Liver (tissue), 8 donors: ENCODE measurements at regions not wholly inside any gene's neighbourhood (a gene's known extent, or its start where the extent isn't known, plus 50 kb on each side); places are given as distances from the start of the nearest gene placed in this dataset.

Source experiments
- DNase-seq: peaks from one replicate; pipeline ENCODE4 v3.0.0-alpha.2; 2017; ENCODE audit warnings: low spot score
- H3K27ac ChIP-seq, 2 donors: one replicate each; pipeline ENCODE4 v1.7.0; 2013; ENCODE audit warnings: inconsistent platforms in 2 of 2, low read length in 2 of 2, control low read depth in 1 of 2, low read depth in 1 of 2, mild to moderate bottlenecking in 1 of 2
- H3K27me3 ChIP-seq, 4 donors: one replicate each; pipeline versions ENCODE4 v1.6.1 to v1.7.0; 2013; ENCODE audit warnings: low read length in 3 of 4, inconsistent platforms in 1 of 4, mild to moderate bottlenecking in 1 of 4, moderate library complexity in 1 of 4; ENCODE audit not compliant: control insufficient read depth in 4 of 4, insufficient read depth in 4 of 4
- H3K36me3 ChIP-seq, 4 donors: one replicate each; pipeline versions ENCODE4 v1.6.1 to v1.7.0; 2013; ENCODE audit warnings: low read length in 3 of 4, mild to moderate bottlenecking in 3 of 4, low read depth in 1 of 4, moderate library complexity in 1 of 4; ENCODE audit not compliant: control insufficient read depth in 4 of 4, insufficient read depth in 3 of 4
- H3K4me1 ChIP-seq, 4 donors: one replicate each; pipeline versions ENCODE4 v1.6.1 to v1.7.0; 2013; ENCODE audit warnings: low read length in 3 of 4, mild to moderate bottlenecking in 3 of 4, moderate library complexity in 1 of 4; ENCODE audit not compliant: control insufficient read depth in 4 of 4, insufficient read depth in 4 of 4
- H3K4me3 ChIP-seq, 3 donors: one replicate each; pipeline versions ENCODE4 v1.6.1 to v1.7.0; 2013; ENCODE audit warnings: low read length in 3 of 3, control low read depth in 1 of 3, low read depth in 1 of 3, mild to moderate bottlenecking in 1 of 3
- H3K9ac ChIP-seq, 2 donors: one replicate each; pipeline ENCODE4 v1.7.0; 2013; ENCODE audit warnings: low read length in 2 of 2, mild to moderate bottlenecking in 2 of 2, moderate library complexity in 2 of 2, control low read depth in 1 of 2, low read depth in 1 of 2
- H3K9me3 ChIP-seq, 4 donors: one replicate each; pipeline versions ENCODE4 v1.6.1 to v1.7.0; 2013; ENCODE audit warnings: low read length in 3 of 4; ENCODE audit not compliant: control insufficient read depth in 4 of 4
- EGR1 ChIP-seq, 2 donors: IDR thresholded peaks; 2 replicates each; pipeline ENCODE4 v1.6.1; 2016 to 2018; ENCODE audit warnings: antibody characterized with exemption in 2 of 2, low read depth in 2 of 2
- FOXA2 ChIP-seq: IDR thresholded peaks from 2 replicates; pipeline ENCODE4 v1.6.1; 2016; ENCODE audit warnings: antibody characterized with exemption
- GABPA ChIP-seq, 2 donors: IDR thresholded peaks in 1 of 2; conservative IDR thresholded peaks in 1 of 2; 2 replicates each; pipeline ENCODE4 v1.6.1; 2016; ENCODE audit warnings: antibody characterized with exemption in 2 of 2, mild to moderate bottlenecking in 1 of 2, moderate library complexity in 1 of 2
- HNF4A ChIP-seq, 2 donors: conservative IDR thresholded peaks; 2 replicates each; pipeline ENCODE4 v1.6.1; 2016; ENCODE audit warnings: antibody characterized with exemption in 2 of 2, mild to moderate bottlenecking in 2 of 2
- HNF4G ChIP-seq: IDR thresholded peaks from 2 replicates; pipeline ENCODE4 v1.6.1; 2016; ENCODE audit warnings: antibody characterized with exemption
- JUND ChIP-seq, 2 donors: IDR thresholded peaks; 2 replicates each; pipeline ENCODE4 v1.6.1; 2016; ENCODE audit warnings: antibody characterized with exemption in 2 of 2
- NR2F2 ChIP-seq: IDR thresholded peaks from 2 replicates; pipeline ENCODE4 v1.6.1; 2016; ENCODE audit warnings: antibody characterized with exemption
- RAD21 ChIP-seq, 2 donors: IDR thresholded peaks; 2 replicates each; pipeline ENCODE4 v1.6.1; 2016; ENCODE audit warnings: antibody characterized with exemption in 2 of 2, mild to moderate bottlenecking in 2 of 2
- SP1 ChIP-seq: IDR thresholded peaks from 2 replicates; pipeline ENCODE4 v1.6.1; 2018; ENCODE audit warnings: antibody characterized with exemption, mild to moderate bottlenecking
- TAF1 ChIP-seq: conservative IDR thresholded peaks from 2 replicates; pipeline ENCODE4 v1.6.1; 2016; ENCODE audit warnings: antibody characterized with exemption, mild to moderate bottlenecking
- YY1 ChIP-seq: IDR thresholded peaks from 2 replicates; pipeline ENCODE4 v1.6.1; 2016; ENCODE audit warnings: antibody characterized with exemption, mild to moderate bottlenecking
- WGBS: extraction: QIAGEN DNeasy Blood & Tissue Kit; methylation state at CpG from one replicate; pipeline ENCODE4 v1.1.7; 2013; 5-methylcytosine and 5-hydroxymethylcytosine counted together
- TF ChIP-seq, protein P1 (sequence below): fragments of 150-350 bp; IDR thresholded peaks from 2 replicates; pipeline ENCODE4 v1.5.1; 2017; ENCODE audit warnings: improper control_type of control experiment, low read depth, low read length; ENCODE audit not compliant: missing input control
- TF ChIP-seq, protein P2 (sequence below): IDR thresholded peaks from 2 replicates; pipeline ENCODE4 v1.6.1; 2016; ENCODE audit warnings: antibody characterized with exemption, mild to moderate bottlenecking
- TF ChIP-seq, protein P3 (sequence below): IDR thresholded peaks from 2 replicates; pipeline ENCODE4 v1.6.1; 2016; ENCODE audit warnings: antibody characterized with exemption
- TF ChIP-seq, protein P4 (sequence below): IDR thresholded peaks from 2 replicates; pipeline ENCODE4 v1.6.1; 2016; ENCODE audit warnings: antibody characterized with exemption
- donor health status: healthy.
- donor health status: healthy.
- donor health status: healthy.
- donor health status: healthy.
- donor health status: healthy.

DNA sequence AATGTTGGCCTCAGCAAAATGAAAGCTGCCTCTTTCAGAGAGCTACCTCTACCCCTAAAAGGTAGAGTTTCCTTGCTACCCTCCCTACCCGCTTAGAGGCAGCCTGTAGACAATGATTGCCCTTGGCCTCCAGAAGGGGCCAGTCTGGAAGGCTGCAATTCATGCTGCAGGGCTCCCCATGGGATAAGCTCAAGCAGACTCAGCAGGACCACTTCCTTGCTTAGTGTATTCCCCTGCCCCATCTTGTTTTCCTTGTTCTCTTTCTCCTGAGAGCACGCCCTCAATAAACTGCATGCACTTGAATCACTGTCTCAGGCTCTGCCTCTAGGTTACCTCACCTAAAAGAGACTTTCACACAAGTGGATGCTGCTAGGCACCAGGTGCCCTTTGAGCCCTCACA lies 134.0 kb upstream of the CTNNB1 start (continued):
- no peak for TF ChIP-seq EGR1 (IDR thresholded peaks at IDR 0.05; ENCODE audit: low read depth in 2 of 2)
- TF ChIP-seq HNF4G = no peak
- TF ChIP-seq JUND (IDR thresholded peaks at IDR 0.05) = no peak
- no peak for TF ChIP-seq TAF1
- TF ChIP-seq FOXA2 = no peak
- TF ChIP-seq, protein P1, sequence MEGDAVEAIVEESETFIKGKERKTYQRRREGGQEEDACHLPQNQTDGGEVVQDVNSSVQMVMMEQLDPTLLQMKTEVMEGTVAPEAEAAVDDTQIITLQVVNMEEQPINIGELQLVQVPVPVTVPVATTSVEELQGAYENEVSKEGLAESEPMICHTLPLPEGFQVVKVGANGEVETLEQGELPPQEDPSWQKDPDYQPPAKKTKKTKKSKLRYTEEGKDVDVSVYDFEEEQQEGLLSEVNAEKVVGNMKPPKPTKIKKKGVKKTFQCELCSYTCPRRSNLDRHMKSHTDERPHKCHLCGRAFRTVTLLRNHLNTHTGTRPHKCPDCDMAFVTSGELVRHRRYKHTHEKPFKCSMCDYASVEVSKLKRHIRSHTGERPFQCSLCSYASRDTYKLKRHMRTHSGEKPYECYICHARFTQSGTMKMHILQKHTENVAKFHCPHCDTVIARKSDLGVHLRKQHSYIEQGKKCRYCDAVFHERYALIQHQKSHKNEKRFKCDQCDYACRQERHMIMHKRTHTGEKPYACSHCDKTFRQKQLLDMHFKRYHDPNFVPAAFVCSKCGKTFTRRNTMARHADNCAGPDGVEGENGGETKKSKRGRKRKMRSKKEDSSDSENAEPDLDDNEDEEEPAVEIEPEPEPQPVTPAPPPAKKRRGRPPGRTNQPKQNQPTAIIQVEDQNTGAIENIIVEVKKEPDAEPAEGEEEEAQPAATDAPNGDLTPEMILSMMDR = no peak

DNA sequence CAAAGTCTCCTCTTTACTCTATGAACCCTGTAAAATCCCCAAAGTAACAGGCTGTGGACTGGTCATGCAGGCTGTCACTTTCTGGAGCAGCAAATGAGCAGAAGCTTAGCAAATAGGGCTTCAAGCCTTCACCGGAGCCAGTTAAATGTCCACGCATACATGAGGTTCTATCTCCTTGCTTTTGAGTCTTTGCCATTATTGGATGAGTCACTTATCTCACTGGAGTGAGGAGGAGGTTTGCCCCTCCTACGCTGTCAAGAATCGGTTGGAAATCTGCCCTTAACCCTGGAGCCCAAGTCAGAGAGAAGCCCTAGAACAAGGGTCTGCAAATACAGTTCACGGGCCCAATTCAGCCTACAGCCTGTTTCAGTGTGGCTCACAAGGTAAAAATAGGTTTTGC lies 126.1 kb upstream of the CTNNB1 start:
- no peaks in the 10 kb centered on the region for H3K4me1 ChIP-seq
- TF ChIP-seq HNF4G (no peak), RAD21 (IDR thresholded peaks at IDR 0.05) (no peak), FOXA2 (no peak), HNF4A (conservative IDR thresholded peaks at IDR 0.05) (no peak), SP1 (no peak), EGR1 (IDR thresholded peaks at IDR 0.05; ENCODE audit: low read depth in 2 of 2) (no peak), NR2F2 (no peak), YY1 (no peak), GABPA (IDR thresholded peaks at IDR 0.05 in 1 of 2, conservative IDR thresholded peaks at IDR 0.05 in 1 of 2) (no peak)
- TF ChIP-seq, protein P1 = no peak
- TF ChIP-seq, protein P2, sequence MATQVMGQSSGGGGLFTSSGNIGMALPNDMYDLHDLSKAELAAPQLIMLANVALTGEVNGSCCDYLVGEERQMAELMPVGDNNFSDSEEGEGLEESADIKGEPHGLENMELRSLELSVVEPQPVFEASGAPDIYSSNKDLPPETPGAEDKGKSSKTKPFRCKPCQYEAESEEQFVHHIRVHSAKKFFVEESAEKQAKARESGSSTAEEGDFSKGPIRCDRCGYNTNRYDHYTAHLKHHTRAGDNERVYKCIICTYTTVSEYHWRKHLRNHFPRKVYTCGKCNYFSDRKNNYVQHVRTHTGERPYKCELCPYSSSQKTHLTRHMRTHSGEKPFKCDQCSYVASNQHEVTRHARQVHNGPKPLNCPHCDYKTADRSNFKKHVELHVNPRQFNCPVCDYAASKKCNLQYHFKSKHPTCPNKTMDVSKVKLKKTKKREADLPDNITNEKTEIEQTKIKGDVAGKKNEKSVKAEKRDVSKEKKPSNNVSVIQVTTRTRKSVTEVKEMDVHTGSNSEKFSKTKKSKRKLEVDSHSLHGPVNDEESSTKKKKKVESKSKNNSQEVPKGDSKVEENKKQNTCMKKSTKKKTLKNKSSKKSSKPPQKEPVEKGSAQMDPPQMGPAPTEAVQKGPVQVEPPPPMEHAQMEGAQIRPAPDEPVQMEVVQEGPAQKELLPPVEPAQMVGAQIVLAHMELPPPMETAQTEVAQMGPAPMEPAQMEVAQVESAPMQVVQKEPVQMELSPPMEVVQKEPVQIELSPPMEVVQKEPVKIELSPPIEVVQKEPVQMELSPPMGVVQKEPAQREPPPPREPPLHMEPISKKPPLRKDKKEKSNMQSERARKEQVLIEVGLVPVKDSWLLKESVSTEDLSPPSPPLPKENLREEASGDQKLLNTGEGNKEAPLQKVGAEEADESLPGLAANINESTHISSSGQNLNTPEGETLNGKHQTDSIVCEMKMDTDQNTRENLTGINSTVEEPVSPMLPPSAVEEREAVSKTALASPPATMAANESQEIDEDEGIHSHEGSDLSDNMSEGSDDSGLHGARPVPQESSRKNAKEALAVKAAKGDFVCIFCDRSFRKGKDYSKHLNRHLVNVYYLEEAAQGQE = no peak
- TF ChIP-seq, protein P3, sequence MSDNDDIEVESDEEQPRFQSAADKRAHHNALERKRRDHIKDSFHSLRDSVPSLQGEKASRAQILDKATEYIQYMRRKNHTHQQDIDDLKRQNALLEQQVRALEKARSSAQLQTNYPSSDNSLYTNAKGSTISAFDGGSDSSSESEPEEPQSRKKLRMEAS = no peak
- TF ChIP-seq, protein P4, sequence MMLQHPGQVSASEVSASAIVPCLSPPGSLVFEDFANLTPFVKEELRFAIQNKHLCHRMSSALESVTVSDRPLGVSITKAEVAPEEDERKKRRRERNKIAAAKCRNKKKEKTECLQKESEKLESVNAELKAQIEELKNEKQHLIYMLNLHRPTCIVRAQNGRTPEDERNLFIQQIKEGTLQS = no peak
- H3K4me3 ChIP-seq = no peak overlapping the region
- DNase-seq = no peak
- no peaks in the 10 kb centered on the region for H3K9me3 ChIP-seq
- H3K36me3 ChIP-seq = no peaks in the 10 kb centered on the region
- no peak overlapping the region for H3K9ac ChIP-seq
- H3K27ac ChIP-seq = no peak overlapping the region
- H3K27me3 ChIP-seq = no peaks in the 10 kb centered on the region
- 89% methylated on average over 5 of the region's 5 CpGs for WGBS
